ENCODE measurements at regions not wholly inside any gene's neighbourhood (a gene's known extent, or its start where the extent isn't known, plus 50 kb on each side); places are given as distances from the start of the nearest gene placed in this dataset.

DNA sequence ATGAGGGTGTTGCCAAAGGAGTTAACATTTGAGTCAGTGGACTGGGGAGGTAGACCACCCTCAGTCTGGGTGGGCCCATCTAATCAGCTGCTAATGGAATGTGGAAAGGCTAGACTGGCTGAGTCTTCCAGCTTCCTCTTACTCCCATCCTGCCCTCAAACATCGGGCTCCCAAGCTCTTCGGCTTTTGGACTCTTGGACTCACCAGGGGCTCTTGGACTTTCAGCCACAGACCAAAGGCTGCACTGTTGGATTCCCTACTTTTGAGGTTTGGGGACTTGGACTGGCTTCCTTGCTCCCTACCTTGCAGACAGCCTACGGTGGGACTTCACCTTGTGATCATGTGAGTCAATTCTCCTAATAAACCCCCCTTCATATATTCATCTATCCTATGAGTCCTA, 276.6 kb upstream of the DIO3 start:
- no peak overlapping the region for H3K4me3 ChIP-seq (ENCODE audit: control insufficient read depth, low read depth, low read length)
- TF ChIP-seq, protein P1, sequence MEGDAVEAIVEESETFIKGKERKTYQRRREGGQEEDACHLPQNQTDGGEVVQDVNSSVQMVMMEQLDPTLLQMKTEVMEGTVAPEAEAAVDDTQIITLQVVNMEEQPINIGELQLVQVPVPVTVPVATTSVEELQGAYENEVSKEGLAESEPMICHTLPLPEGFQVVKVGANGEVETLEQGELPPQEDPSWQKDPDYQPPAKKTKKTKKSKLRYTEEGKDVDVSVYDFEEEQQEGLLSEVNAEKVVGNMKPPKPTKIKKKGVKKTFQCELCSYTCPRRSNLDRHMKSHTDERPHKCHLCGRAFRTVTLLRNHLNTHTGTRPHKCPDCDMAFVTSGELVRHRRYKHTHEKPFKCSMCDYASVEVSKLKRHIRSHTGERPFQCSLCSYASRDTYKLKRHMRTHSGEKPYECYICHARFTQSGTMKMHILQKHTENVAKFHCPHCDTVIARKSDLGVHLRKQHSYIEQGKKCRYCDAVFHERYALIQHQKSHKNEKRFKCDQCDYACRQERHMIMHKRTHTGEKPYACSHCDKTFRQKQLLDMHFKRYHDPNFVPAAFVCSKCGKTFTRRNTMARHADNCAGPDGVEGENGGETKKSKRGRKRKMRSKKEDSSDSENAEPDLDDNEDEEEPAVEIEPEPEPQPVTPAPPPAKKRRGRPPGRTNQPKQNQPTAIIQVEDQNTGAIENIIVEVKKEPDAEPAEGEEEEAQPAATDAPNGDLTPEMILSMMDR (conservative IDR thresholded peaks at IDR 0.05; ENCODE audit: control insufficient read depth, insufficient read depth, low read depth, low read length), result no peak
- no peak for DNase-seq (ENCODE audit: low read depth)

- no peak overlapping the region for H3K4me3 ChIP-seq (ENCODE audit: control insufficient read depth, low read depth, low read length)
- DNase-seq (ENCODE audit: low read depth), result no peak
- TF ChIP-seq, protein P1 (conservative IDR thresholded peaks at IDR 0.05; ENCODE audit: control insufficient read depth, insufficient read depth, low read depth, low read length), result no peak
Observed at GRCh38 chr14:101286271-101287018, 274.9 kb upstream of the DIO3 start.

- TF ChIP-seq, protein P1 (conservative IDR thresholded peaks at IDR 0.05; ENCODE audit: control insufficient read depth, insufficient read depth, low read depth, low read length), result no peak
- DNase-seq (ENCODE audit: low read depth), result peak; percentile 0
- no peak overlapping the region for H3K4me3 ChIP-seq (ENCODE audit: control insufficient read depth, low read depth, low read length)
Observed at GRCh38 chr14:101288436-101289229, 272.7 kb upstream of the DIO3 start.

GRCh38 chr14:101289230-101289690, 272.0 kb upstream of the DIO3 start:
- TF ChIP-seq, protein P1 (conservative IDR thresholded peaks at IDR 0.05; ENCODE audit: control insufficient read depth, insufficient read depth, low read depth, low read length), result no peak

DNA sequence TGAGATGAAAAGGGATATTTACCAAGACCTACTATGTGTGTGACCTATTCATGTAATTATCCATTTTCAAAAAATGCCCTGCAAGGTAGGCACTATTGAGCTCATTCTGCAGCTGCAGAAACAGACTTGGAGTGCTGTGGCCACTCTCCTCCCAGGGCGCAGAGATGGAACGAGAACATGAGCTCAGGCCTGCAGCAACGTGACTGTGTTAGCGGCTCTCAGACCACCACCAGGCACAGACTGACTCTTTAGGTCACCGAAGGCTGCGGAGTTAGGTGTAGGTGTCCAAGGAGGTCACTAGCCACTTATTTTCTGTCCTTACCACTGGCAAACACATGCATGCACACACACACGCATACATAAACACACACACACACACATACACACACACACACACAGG, 271.4 kb upstream of the DIO3 start:
- TF ChIP-seq, protein P1 (conservative IDR thresholded peaks at IDR 0.05; ENCODE audit: control insufficient read depth, insufficient read depth, low read depth, low read length), result no peak
- H3K4me3 ChIP-seq (ENCODE audit: control insufficient read depth, low read depth, low read length), result no peak overlapping the region
- no peak for DNase-seq (ENCODE audit: low read depth)

More at GRCh38 chr14:101289230-101289690, 272.0 kb upstream of the DIO3 start:
- H3K4me3 ChIP-seq (ENCODE audit: control insufficient read depth, low read depth, low read length), result no peak overlapping the region
- no peak for DNase-seq (ENCODE audit: low read depth)

GRCh38 chr14:101290611-101291010, 270.7 kb upstream of the DIO3 start:
- no peak for DNase-seq (ENCODE audit: low read depth)
- no peak overlapping the region for H3K4me3 ChIP-seq (ENCODE audit: control insufficient read depth, low read depth, low read length)
- TF ChIP-seq, protein P1 (conservative IDR thresholded peaks at IDR 0.05; ENCODE audit: control insufficient read depth, insufficient read depth, low read depth, low read length), result no peak
